ENCODE measurements at regions not wholly inside any gene's neighbourhood (a gene's known extent, or its start where the extent isn't known, plus 50 kb on each side); places are given as distances from the start of the nearest gene placed in this dataset.

DNA sequence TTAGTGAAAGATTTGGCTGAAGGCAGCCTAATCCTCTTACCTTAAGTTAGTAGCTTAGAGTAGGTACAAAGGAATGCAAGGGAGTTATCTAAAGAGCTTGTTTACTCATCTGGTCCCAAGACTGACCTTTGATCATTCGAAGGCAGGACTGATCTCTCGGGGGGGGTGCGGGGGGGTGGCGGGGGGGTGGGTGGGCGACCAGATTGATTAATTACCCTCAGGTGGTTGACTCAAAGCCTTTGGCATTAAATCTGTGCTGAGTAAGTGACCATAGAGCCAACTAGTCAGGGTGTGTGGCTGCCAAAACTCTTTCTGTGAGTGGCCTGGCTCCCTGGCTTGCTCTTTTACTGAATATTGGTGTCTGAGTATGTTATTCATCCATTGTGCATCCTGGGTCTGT is 731.9 kb upstream of the FBXO33 start:
- Histone ChIP-seq H4K20me1 (ENCODE audit: insufficient read depth, low read length) (no peaks in the 10 kb centered on the region), H3K4me2 (ENCODE audit: low read depth, low read length) (no peak overlapping the region), H3K9ac (ENCODE audit: insufficient read depth, low read depth, low read length) (no peak overlapping the region), H3K9me3 (ENCODE audit: low read length) (peaks cover 91% of the 10 kb centered on the region), H3K4me3 (replicated peaks in 1 of 3; ENCODE audit: insufficient read depth in 1 of 3, low read depth in 2 of 3, low read length in 3 of 3) (no peak overlapping the region), H3K79me2 (ENCODE audit: insufficient read depth, low read length) (no peaks in the 10 kb centered on the region), H3K27ac (ENCODE audit: extremely low read length, insufficient read depth, low read length) (no peak overlapping the region), H3K36me3 (replicated peaks in 1 of 2; ENCODE audit: control insufficient read depth in 1 of 2, insufficient read depth in 2 of 2, low read length in 2 of 2) (no peaks in the 10 kb centered on the region), H3K4me1 (ENCODE audit: insufficient read depth, low read length) (no peaks in the 10 kb centered on the region), H3K27me3 (ENCODE audit: control insufficient read depth in 1 of 2, insufficient read depth in 2 of 2, low read length in 2 of 2) (no peaks in the 10 kb centered on the region), H2AFZ (ENCODE audit: low read length) (no peak overlapping the region)
- no peak for TF ChIP-seq ZNF256 (CRISPR knock-in tag; conservative IDR thresholded peaks at IDR 0.05)
- no peak for TF ChIP-seq ZNF75D (CRISPR knock-in tag; IDR thresholded peaks at IDR 0.05; ENCODE audit: borderline replicate concordance)
- no peak for TF ChIP-seq ZNF253 (CRISPR knock-in tag; IDR thresholded peaks at IDR 0.05; ENCODE audit: borderline replicate concordance)
- TF ChIP-seq HOXA5 (CRISPR knock-in tag; IDR thresholded peaks at IDR 0.05), result no peak
- no peak for TF ChIP-seq POLR2AphosphoS2 (IDR thresholded peaks at IDR 0.05; ENCODE audit: low read depth, low read length)
- TF ChIP-seq NCOA1 (CRISPR knock-in tag; IDR thresholded peaks at IDR 0.05), result no peak
- TF ChIP-seq, protein P1, sequence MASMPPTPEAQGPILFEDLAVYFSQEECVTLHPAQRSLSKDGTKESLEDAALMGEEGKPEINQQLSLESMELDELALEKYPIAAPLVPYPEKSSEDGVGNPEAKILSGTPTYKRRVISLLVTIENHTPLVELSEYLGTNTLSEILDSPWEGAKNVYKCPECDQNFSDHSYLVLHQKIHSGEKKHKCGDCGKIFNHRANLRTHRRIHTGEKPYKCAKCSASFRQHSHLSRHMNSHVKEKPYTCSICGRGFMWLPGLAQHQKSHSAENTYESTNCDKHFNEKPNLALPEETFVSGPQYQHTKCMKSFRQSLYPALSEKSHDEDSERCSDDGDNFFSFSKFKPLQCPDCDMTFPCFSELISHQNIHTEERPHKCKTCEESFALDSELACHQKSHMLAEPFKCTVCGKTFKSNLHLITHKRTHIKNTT (CRISPR knock-in tag; IDR thresholded peaks at IDR 0.05), result no peak
- no peak for TF ChIP-seq DNMT1 (CRISPR knock-in tag; IDR thresholded peaks at IDR 0.05)
- TF ChIP-seq TCF12 (IDR thresholded peaks at IDR 0.05), result no peak
- no peak for TF ChIP-seq TCF12 (CRISPR knock-in tag; IDR thresholded peaks at IDR 0.05)
- no peak for TF ChIP-seq TFE3 (CRISPR knock-in tag; IDR thresholded peaks at IDR 0.05)
- TF ChIP-seq, protein P2, sequence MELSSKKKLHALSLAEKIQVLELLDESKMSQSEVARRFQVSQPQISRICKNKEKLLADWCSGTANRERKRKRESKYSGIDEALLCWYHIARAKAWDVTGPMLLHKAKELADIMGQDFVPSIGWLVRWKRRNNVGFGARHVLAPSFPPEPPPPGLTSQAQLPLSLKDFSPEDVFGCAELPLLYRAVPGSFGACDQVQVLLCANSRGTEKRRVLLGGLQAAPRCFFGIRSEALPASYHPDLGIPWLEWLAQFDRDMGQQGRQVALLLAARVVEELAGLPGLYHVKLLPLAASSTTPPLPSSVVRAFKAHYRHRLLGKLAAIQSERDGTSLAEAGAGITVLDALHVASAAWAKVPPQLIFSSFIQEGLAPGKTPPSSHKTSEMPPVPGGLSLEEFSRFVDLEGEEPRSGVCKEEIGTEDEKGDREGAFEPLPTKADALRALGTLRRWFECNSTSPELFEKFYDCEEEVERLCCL (CRISPR knock-in tag; IDR thresholded peaks at IDR 0.05; ENCODE audit: borderline replicate concordance), result no peak
- TF ChIP-seq ZIK1 (CRISPR knock-in tag; IDR thresholded peaks at IDR 0.05; ENCODE audit: borderline replicate concordance, low read depth), result no peak
- TF ChIP-seq NFE2L2 (IDR thresholded peaks at IDR 0.05; ENCODE audit: low read length), result no peak
- FAIRE-seq (no peak), ATAC-seq (no peak), DNase-seq (ENCODE audit: low spot score) (no peak)
- ChIA-PET CTCF (ENCODE audit: low intra/inter-chr PET ratio, low total read pairs) (no interaction called here), POLR2A (no interaction called here)
- in situ Hi-C loops (cut with HindIII; ENCODE audit: extremely low pct_ligation_motif_present, low pct_unique_long_range_greater_than_20kb) (no loop called here), intact Hi-C loops (cut with micrococcal nuclease; ENCODE audit: unreplicated experiment) (no loop called here)
- WGBS (ENCODE audit: low lambda C conversion rate), result 3% methylated on average over 5 of the region's 5 CpGs
- BruUV-seq (replicated peaks), result no TSS peak

Measured in HepG2 (cell line).